Neuronal stem cell (in vitro differentiated cells): ENCODE measurements at regions not wholly inside any gene's neighbourhood (a gene's known extent, or its start where the extent isn't known, plus 50 kb on each side); places are given as distances from the start of the nearest gene placed in this dataset.

Experiments
- DNase-seq: peaks from one replicate; pipeline ENCODE4 v3.0.0-alpha.2; 2013; ENCODE audit warnings: low spot score
- H2AFZ ChIP-seq: one replicate; pipeline ENCODE4 v1.6.1; 2013; ENCODE audit warnings: mild to moderate bottlenecking, low read length, inconsistent platforms
- H2AK5ac ChIP-seq: 2 replicates; pipeline ENCODE4 v1.6.1; 2013; ENCODE audit warnings: low read depth, mild to moderate bottlenecking, inconsistent platforms, low read length, moderate library complexity, mixed read lengths
- H2BK120ac ChIP-seq: 2 replicates; pipeline ENCODE4 v1.6.1; 2013; ENCODE audit warnings: low read depth, mild to moderate bottlenecking, inconsistent platforms, low read length, moderate library complexity, mixed read lengths
- H2BK12ac ChIP-seq: one replicate; pipeline ENCODE4 v1.6.1; 2013; ENCODE audit warnings: low read length, inconsistent platforms
- H2BK15ac ChIP-seq: 2 replicates; pipeline ENCODE4 v1.6.1; 2013; ENCODE audit warnings: mild to moderate bottlenecking, low read length, inconsistent platforms, mixed read lengths
- H2BK5ac ChIP-seq: one replicate; pipeline ENCODE4 v1.6.1; 2013; ENCODE audit warnings: inconsistent platforms, mild to moderate bottlenecking, low read length, moderate library complexity
- H3K14ac ChIP-seq: one replicate; pipeline ENCODE4 v1.6.1; 2013; ENCODE audit warnings: low read length, inconsistent platforms
- H3K18ac ChIP-seq: 2 replicates; pipeline ENCODE4 v1.6.1; 2013; ENCODE audit warnings: low read length, inconsistent platforms
- H3K23ac ChIP-seq: 2 replicates; pipeline ENCODE4 v1.6.1; 2013; ENCODE audit warnings: low read depth, mild to moderate bottlenecking, mixed read lengths, low read length, inconsistent platforms; ENCODE audit not compliant: poor library complexity
- H3K27ac ChIP-seq: replicated peaks from 3 replicates; pipeline ENCODE4 v1.5.1; 2013; ENCODE audit warnings: low read length, inconsistent platforms
- H3K27me3 ChIP-seq, 3 experiments: 2 replicates each; pipeline ENCODE4 v1.6.1; 2013; ENCODE audit warnings: low read length in 3 of 3, mild to moderate bottlenecking in 2 of 3, inconsistent platforms in 1 of 3, low read depth in 1 of 3, mixed read lengths in 1 of 3, moderate library complexity in 1 of 3; ENCODE audit not compliant: control insufficient read depth in 3 of 3, insufficient read depth in 3 of 3
- H3K36me3 ChIP-seq, 2 donors: replicated peaks in 1 of 2; 2 replicates each; pipeline ENCODE4 v1.6.1; 2013; ENCODE audit warnings: low read length in 2 of 2; ENCODE audit not compliant: control insufficient read depth in 2 of 2, insufficient read depth in 2 of 2
- H3K4ac ChIP-seq: 2 replicates; pipeline ENCODE4 v1.6.1; 2013; ENCODE audit warnings: inconsistent platforms, mild to moderate bottlenecking, low read length, moderate library complexity
- H3K4me1 ChIP-seq, 2 donors: 1 replicate in 1 of 2; 2 replicates in 1 of 2; pipeline ENCODE4 v1.6.1; 2013; ENCODE audit warnings: low read length in 2 of 2, low read depth in 1 of 2; ENCODE audit not compliant: control insufficient read depth in 2 of 2, insufficient read depth in 1 of 2
- H3K4me2 ChIP-seq: one replicate; pipeline ENCODE4 v1.6.1; 2013; ENCODE audit warnings: mild to moderate bottlenecking, low read length, inconsistent platforms; ENCODE audit not compliant: insufficient read depth, poor library complexity, severe bottlenecking
- H3K4me3 ChIP-seq, 2 donors: 2 replicates each; pipeline ENCODE4 v1.5.1; 2013; ENCODE audit warnings: low read length in 2 of 2, mild to moderate bottlenecking in 2 of 2, inconsistent platforms in 1 of 2, moderate library complexity in 1 of 2
- H3K79me1 ChIP-seq: one replicate; pipeline ENCODE4 v1.6.1; 2013; ENCODE audit warnings: low read depth, mild to moderate bottlenecking, inconsistent platforms, low read length, moderate library complexity
- H3K9ac ChIP-seq: one replicate; pipeline ENCODE4 v1.6.1; 2013; ENCODE audit warnings: mild to moderate bottlenecking, low read depth, low read length, inconsistent platforms; ENCODE audit not compliant: poor library complexity
- H3K9me3 ChIP-seq, 2 donors: replicated peaks in 1 of 2; 2 replicates each; pipeline versions ENCODE3 to v1.6.1; 2013; ENCODE audit warnings: low read length in 2 of 2, mild to moderate bottlenecking in 2 of 2, inconsistent platforms in 1 of 2, low read depth in 1 of 2, mixed read lengths in 1 of 2, moderate library complexity in 1 of 2; ENCODE audit not compliant: control insufficient read depth in 2 of 2, insufficient read depth in 1 of 2
- H4K8ac ChIP-seq: one replicate; pipeline ENCODE4 v1.6.1; 2013; ENCODE audit warnings: low read depth, mild to moderate bottlenecking, inconsistent platforms, low read length, moderate library complexity
- H4K91ac ChIP-seq: one replicate; pipeline ENCODE4 v1.6.1; 2013; ENCODE audit warnings: low read length, low read depth, mild to moderate bottlenecking, inconsistent platforms; ENCODE audit not compliant: poor library complexity
- WGBS, 2 donors: extraction: QIAGEN DNeasy Blood & Tissue Kit; methylation state at CpG; one replicate each; pipeline ENCODE4 v1.1.7; 2013; ENCODE audit warnings: missing lambda C conversion rate in 2 of 2, mixed read lengths in 1 of 2; ENCODE audit not compliant: insufficient read length in 2 of 2, insufficient replicate concordance in 1 of 2; ENCODE audit errors: extremely low coverage in 2 of 2; 5-methylcytosine and 5-hydroxymethylcytosine counted together

DNA sequence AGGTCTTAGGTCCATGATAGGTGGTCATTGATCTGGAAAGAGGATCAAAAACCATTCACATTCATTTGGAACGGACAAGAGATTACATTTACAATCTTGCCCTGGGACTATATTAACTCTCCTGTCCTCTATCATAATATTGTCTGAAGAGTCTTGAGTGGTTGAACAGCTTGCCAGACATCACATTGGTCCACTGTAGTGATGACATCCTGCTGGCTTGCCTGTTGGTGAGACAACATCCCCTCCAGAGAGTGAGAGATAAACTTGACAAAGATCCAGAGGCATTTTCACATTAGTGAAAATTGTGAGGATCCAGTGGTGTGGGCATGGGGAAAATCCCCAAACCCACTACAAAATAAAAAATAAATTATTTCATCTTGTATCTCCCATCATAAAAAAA, 155.7 kb upstream of the LEF1 start:
- H3K4me2 ChIP-seq = no peak overlapping the region
- DNase-seq = no peak
- H3K4ac ChIP-seq = no peak overlapping the region
- no peak overlapping the region for H2AK5ac ChIP-seq
- H3K9ac ChIP-seq = no peak overlapping the region
- H3K27me3 ChIP-seq = no peaks in the 10 kb centered on the region
- no peak overlapping the region for H3K18ac ChIP-seq
- no peak overlapping the region for H4K91ac ChIP-seq
- H2BK12ac ChIP-seq = no peak overlapping the region
- no CpG with 5 or more reads among the region's 1 CpG for WGBS, 2 donors
- H2BK5ac ChIP-seq = no peak overlapping the region
- no peak overlapping the region for H2BK15ac ChIP-seq
- H2AFZ ChIP-seq = no peak overlapping the region
- H4K8ac ChIP-seq = no peak overlapping the region
- H2BK120ac ChIP-seq = no peak overlapping the region
- no peaks in the 10 kb centered on the region for H3K79me1 ChIP-seq
- H3K14ac ChIP-seq = no peak overlapping the region
- no peaks in the 10 kb centered on the region for H3K4me1 ChIP-seq
- no peak overlapping the region for H3K23ac ChIP-seq
- no peak overlapping the region for H3K27ac ChIP-seq
- peaks cover 0 to 2% of the 10 kb centered on the region in 2 donors for H3K9me3 ChIP-seq
- H3K4me3 ChIP-seq = no peak overlapping the region
- no peaks in the 10 kb centered on the region for H3K36me3 ChIP-seq

DNA sequence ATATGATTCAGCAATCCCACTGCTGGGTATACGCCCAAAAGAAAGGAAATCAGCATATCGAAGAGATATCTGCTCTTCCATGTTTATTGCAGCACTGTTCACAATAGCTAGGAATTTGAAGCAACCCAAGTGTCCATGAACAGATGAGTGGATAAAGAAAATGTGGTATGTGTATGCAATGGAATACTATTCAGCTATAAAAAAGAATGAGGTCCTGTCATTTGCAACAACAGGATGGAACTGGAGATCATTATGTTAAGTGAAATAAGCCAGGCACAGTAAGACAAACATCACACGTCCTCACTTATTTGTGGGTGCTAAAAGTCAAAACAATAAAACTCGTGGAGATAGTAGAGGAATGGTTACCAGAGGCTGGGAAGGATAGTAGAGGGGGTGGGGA, 153.8 kb upstream of the LEF1 start:
- no peak overlapping the region for H2BK5ac ChIP-seq
- no peaks in the 10 kb centered on the region for H3K27me3 ChIP-seq
- no peak overlapping the region for H4K91ac ChIP-seq
- peaks cover 0 to 2% of the 10 kb centered on the region in 2 donors for H3K9me3 ChIP-seq
- H2AK5ac ChIP-seq = no peak overlapping the region
- no peak overlapping the region for H3K18ac ChIP-seq
- no peak overlapping the region for H4K8ac ChIP-seq
- H3K27ac ChIP-seq = no peak overlapping the region
- no peak overlapping the region for H3K23ac ChIP-seq
- H2AFZ ChIP-seq = no peak overlapping the region
- H3K14ac ChIP-seq = no peak overlapping the region
- H3K36me3 ChIP-seq = no peaks in the 10 kb centered on the region
- H2BK12ac ChIP-seq = no peak overlapping the region
- no peak overlapping the region for H3K4me3 ChIP-seq
- H3K4ac ChIP-seq = no peak overlapping the region
- H2BK120ac ChIP-seq = no peak overlapping the region
- H3K4me1 ChIP-seq = no peaks in the 10 kb centered on the region
- no peak overlapping the region for H2BK15ac ChIP-seq
- no peaks in the 10 kb centered on the region for H3K79me1 ChIP-seq
- no CpG with 5 or more reads among the region's 4 CpGs for WGBS, 2 donors
- no peak for DNase-seq
- H3K4me2 ChIP-seq = no peak overlapping the region
- H3K9ac ChIP-seq = no peak overlapping the region

DNA sequence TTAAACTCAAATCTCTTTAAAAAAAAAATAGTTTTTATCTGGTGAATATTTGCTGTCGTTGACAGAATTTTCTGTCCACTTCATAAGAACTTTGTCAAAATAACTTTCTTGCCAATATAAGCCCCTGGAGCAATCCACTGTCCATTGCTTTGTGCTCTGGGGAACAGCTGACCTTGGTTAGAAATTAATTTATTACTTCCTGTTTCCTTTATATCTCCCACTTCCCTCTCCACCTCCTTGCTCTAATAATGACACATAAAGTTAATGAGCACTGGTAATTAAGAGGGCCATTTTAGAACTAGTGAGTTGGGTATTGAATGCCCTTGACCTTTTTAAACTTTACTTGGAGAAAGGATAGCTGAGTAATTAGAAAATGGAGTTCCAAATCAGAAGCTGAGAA, 151.3 kb upstream of the LEF1 start:
- no peak overlapping the region for H2BK12ac ChIP-seq
- H3K4me1 ChIP-seq = no peaks in the 10 kb centered on the region
- no peak overlapping the region for H3K4ac ChIP-seq
- H3K9ac ChIP-seq = no peak overlapping the region
- H2BK120ac ChIP-seq = no peak overlapping the region
- H4K8ac ChIP-seq = no peak overlapping the region
- H3K27ac ChIP-seq = no peak overlapping the region
- no peak overlapping the region for H3K14ac ChIP-seq
- no peak overlapping the region for H2AFZ ChIP-seq
- H3K36me3 ChIP-seq = no peaks in the 10 kb centered on the region
- H3K23ac ChIP-seq = no peak overlapping the region
- no peak overlapping the region for H2BK15ac ChIP-seq
- no peak overlapping the region for H3K4me2 ChIP-seq
- no peak overlapping the region for H4K91ac ChIP-seq
- no peak for DNase-seq
- no peak overlapping the region for H2AK5ac ChIP-seq
- no peaks in the 10 kb centered on the region for H3K27me3 ChIP-seq
- H3K79me1 ChIP-seq = no peaks in the 10 kb centered on the region
- WGBS, 2 donors = no CpG with 5 or more reads among the region's 1 CpG
- no peak overlapping the region for H2BK5ac ChIP-seq
- no peak overlapping the region for H3K18ac ChIP-seq
- no peak overlapping the region for H3K4me3 ChIP-seq
- H3K9me3 ChIP-seq = peaks cover 0 to 2% of the 10 kb centered on the region in 2 donors

DNA sequence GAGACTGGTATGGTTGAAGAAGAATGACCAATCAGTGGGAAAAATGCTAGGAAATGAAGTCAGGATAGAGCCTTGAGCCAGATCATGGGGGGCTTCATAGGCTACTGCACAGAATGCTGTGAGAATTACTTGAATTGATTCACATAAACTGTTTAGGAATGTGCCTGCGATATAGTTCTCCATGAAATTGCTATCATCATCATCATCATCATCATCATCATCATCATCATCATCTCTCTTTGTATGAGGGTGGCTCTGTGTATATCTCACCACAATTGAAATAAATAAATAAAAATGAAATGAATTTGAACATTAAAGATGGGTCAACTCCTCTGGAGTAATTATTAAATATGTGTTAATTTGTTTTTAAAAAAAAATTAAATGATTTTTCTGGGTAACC, 148.6 kb upstream of the LEF1 start:
- Histone ChIP-seq H2BK120ac (no peak overlapping the region), H3K4me2 (no peak overlapping the region), H2BK5ac (no peak overlapping the region), H3K14ac (no peak overlapping the region), H3K9me3 (peaks cover 0 to 2% of the 10 kb centered on the region in 2 donors), H4K8ac (no peak overlapping the region), H3K36me3 (no peaks in the 10 kb centered on the region), H2BK12ac (no peak overlapping the region), H3K23ac (no peak overlapping the region), H3K4me3 (no peak overlapping the region), H3K27ac (no peak overlapping the region), H3K9ac (no peak overlapping the region), H2BK15ac (no peak overlapping the region), H2AK5ac (no peak overlapping the region), H3K4ac (no peak overlapping the region), H4K91ac (no peak overlapping the region), H3K4me1 (peaks cover 0 to 2% of the 10 kb centered on the region in 2 donors), H2AFZ (no peak overlapping the region), H3K18ac (no peak overlapping the region), H3K79me1 (no peaks in the 10 kb centered on the region), H3K27me3 (no peaks in the 10 kb centered on the region)
- no peak for DNase-seq
- no CpG with 5 or more reads among the region's 1 CpG for WGBS, 2 donors
